HEK293 (cell line): ENCODE measurements at regions not wholly inside any gene's neighbourhood (a gene's known extent, or its start where the extent isn't known, plus 50 kb on each side); places are given as distances from the start of the nearest gene placed in this dataset.

Experiments
- CTCF ChIA-PET: fragments of 350-600 bp; formaldehyde crosslinking; extraction: SDS; loops from one replicate; lab custom pipeline; 2021; ENCODE audit warnings: antibody characterized with exemption; lab: Yijun Ruan, JAX
- POLR2A ChIA-PET: fragments of 300-600 bp; formaldehyde crosslinking; extraction: SDS; loops from one replicate; lab custom pipeline; 2020; ENCODE audit warnings: antibody characterized with exemption, inconsistent platforms; lab: Yijun Ruan, JAX
- H3K27ac ChIP-seq: fragments of 200-500 bp; sonication (Bioruptor generic); 2 replicates; pipeline ENCODE4 v1.5.1; 2014; ENCODE audit warnings: low read depth, low read length, control low read depth, inconsistent platforms; ENCODE audit errors: extremely low read depth
- H3K36me3 ChIP-seq, 2 experiments: fragments of 200-500 bp in 1 of 2; sonication (Bioruptor generic) in 1 of 2; 1 replicate in 1 of 2; 2 replicates in 1 of 2; pipeline ENCODE4 v1.5.1; 2014 to 2017; ENCODE audit warnings: inconsistent platforms in 2 of 2, low read length in 2 of 2; ENCODE audit not compliant: control insufficient read depth in 2 of 2, insufficient read depth in 1 of 2
- H3K4me1 ChIP-seq: fragments of 200-500 bp; sonication (Bioruptor generic); 2 replicates; pipeline ENCODE4 v1.5.1; 2014; ENCODE audit warnings: mild to moderate bottlenecking, low read length, inconsistent platforms; ENCODE audit not compliant: control insufficient read depth, insufficient read depth
- H3K4me3 ChIP-seq: 2 replicates; pipeline ENCODE4 v1.5.1; 2011; ENCODE audit warnings: low read depth, mild to moderate bottlenecking, control low read depth, low read length, moderate library complexity
- H3K9me3 ChIP-seq: fragments of 200-500 bp; sonication (Bioruptor generic); 2 replicates; pipeline ENCODE4 v1.5.1; 2014; ENCODE audit warnings: low read depth, low read length, inconsistent platforms; ENCODE audit not compliant: control insufficient read depth, insufficient read depth
- KLF1 ChIP-seq: fragments of 450-650 bp; formaldehyde crosslinking; IDR thresholded peaks from 2 replicates; pipeline ENCODE4 v1.5.1; 2016; ENCODE audit warnings: missing biosample characterization, missing genetic modification characterization
- ZIC2 ChIP-seq: fragments of 450-650 bp; formaldehyde crosslinking; IDR thresholded peaks from 2 replicates; pipeline ENCODE4 v1.5.1; 2016; ENCODE audit warnings: missing biosample characterization, missing genetic modification characterization
- ZNF112 ChIP-seq: fragments of 450-650 bp; formaldehyde crosslinking; IDR thresholded peaks from 2 replicates; pipeline ENCODE4 v1.5.0; 2017; ENCODE audit warnings: missing biosample characterization, missing genetic modification characterization
- ZNF155 ChIP-seq: fragments of 450-650 bp; formaldehyde crosslinking; IDR thresholded peaks from 2 replicates; pipeline ENCODE4 v1.5.1; 2016; ENCODE audit warnings: missing biosample characterization, missing genetic modification characterization
- ZNF37A ChIP-seq: fragments of 450-650 bp; IDR thresholded peaks from 2 replicates; pipeline ENCODE4 v1.5.1; 2018; ENCODE audit warnings: missing biosample characterization, missing genetic modification characterization
- ZNF510 ChIP-seq: fragments of 450-650 bp; formaldehyde crosslinking; IDR thresholded peaks from 2 replicates; pipeline ENCODE4 v1.5.1; 2018; ENCODE audit warnings: mild to moderate bottlenecking, missing genetic modification characterization, missing biosample characterization; ENCODE audit not compliant: insufficient replicate concordance
- ZNF521 ChIP-seq: fragments of 450-650 bp; formaldehyde crosslinking; IDR thresholded peaks from 2 replicates; pipeline ENCODE4 v1.5.1; 2017; ENCODE audit warnings: missing biosample characterization, mild to moderate bottlenecking, missing genetic modification characterization
- ZNF544 ChIP-seq: fragments of 450-650 bp; formaldehyde crosslinking; IDR thresholded peaks from 2 replicates; pipeline ENCODE4 v1.5.0; 2017; ENCODE audit warnings: missing biosample characterization, missing genetic modification characterization
- ZNF626 ChIP-seq: fragments of 450-650 bp; sonication (Bioruptor Pico); formaldehyde crosslinking; IDR thresholded peaks from 2 replicates; pipeline ENCODE4 v1.5.1; 2018; ENCODE audit warnings: missing biosample characterization, missing genetic modification characterization, inconsistent platforms
- ZNF701 ChIP-seq: fragments of 450-650 bp; formaldehyde crosslinking; IDR thresholded peaks from 2 replicates; pipeline ENCODE4 v1.5.1; 2016; ENCODE audit warnings: missing biosample characterization, missing genetic modification characterization
- TF ChIP-seq, protein P1 (sequence below): fragments of 450-650 bp; formaldehyde crosslinking; IDR thresholded peaks from 2 replicates; pipeline ENCODE4 v1.5.1; 2017; ENCODE audit warnings: missing biosample characterization, mild to moderate bottlenecking, missing genetic modification characterization, moderate library complexity
- TF ChIP-seq, protein P2 (sequence below): fragments of 450-650 bp; formaldehyde crosslinking; IDR thresholded peaks from 2 replicates; pipeline ENCODE4 v1.5.1; 2016; ENCODE audit warnings: missing biosample characterization, missing genetic modification characterization
- TF ChIP-seq, protein P3 (sequence below): fragments of 450-650 bp; formaldehyde crosslinking; IDR thresholded peaks from 2 replicates; pipeline ENCODE4 v1.5.1; 2016; ENCODE audit warnings: missing biosample characterization, missing genetic modification characterization
- TF ChIP-seq, protein P4 (sequence below): fragments of 450-650 bp; formaldehyde crosslinking; IDR thresholded peaks from 2 replicates; pipeline ENCODE4 v1.5.1; 2017; ENCODE audit warnings: missing biosample characterization, missing genetic modification characterization
- TF ChIP-seq, protein P5 (sequence below): fragments of 450-650 bp; formaldehyde crosslinking; IDR thresholded peaks from 2 replicates; pipeline ENCODE4 v1.5.1; 2016; ENCODE audit warnings: missing biosample characterization, missing genetic modification characterization
- TF ChIP-seq, protein P6 (sequence below): fragments of 450-650 bp; formaldehyde crosslinking; IDR thresholded peaks from 2 replicates; pipeline ENCODE4 v1.5.1; 2016; ENCODE audit warnings: missing biosample characterization, missing genetic modification characterization

DNA sequence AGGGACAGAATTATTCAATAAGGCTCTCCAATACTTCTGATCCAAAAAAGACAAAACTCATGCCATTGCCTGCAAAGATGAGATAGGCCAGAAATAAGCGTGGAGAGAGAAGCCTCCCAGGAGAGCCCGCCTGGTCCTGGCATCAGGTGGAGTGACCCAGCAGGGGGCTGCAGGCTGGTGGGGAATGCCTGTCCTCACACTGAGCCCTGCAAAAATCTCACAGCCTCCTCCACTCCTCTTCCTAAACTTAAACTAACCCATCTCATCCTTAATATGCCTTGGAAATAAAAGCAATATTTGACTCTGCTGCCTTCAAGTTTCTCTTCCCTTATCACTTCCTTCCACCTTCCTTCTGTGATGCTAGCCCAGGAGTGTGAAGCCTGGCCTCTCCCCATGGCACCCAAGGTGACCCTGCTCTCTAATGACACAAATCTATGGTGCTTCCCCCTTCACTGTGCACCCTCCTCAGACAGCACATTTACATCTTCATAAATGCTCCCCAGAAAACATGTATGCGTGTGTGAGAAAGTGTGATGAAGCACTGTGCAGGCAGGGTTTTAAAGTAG lies 218.4 kb downstream of the ANAPC1 start:
- Histone ChIP-seq H3K9me3 (no peaks in the 10 kb centered on the region), H3K27ac (no peak overlapping the region), H3K4me3 (no peak overlapping the region), H3K36me3 (no peaks in the 10 kb centered on the region), H3K4me1 (no peaks in the 10 kb centered on the region)
- ChIA-PET CTCF (no interaction called here), POLR2A (no interaction called here)
- no peak for TF ChIP-seq ZNF544 (tag by site-specific recombination)
- TF ChIP-seq, protein P1, sequence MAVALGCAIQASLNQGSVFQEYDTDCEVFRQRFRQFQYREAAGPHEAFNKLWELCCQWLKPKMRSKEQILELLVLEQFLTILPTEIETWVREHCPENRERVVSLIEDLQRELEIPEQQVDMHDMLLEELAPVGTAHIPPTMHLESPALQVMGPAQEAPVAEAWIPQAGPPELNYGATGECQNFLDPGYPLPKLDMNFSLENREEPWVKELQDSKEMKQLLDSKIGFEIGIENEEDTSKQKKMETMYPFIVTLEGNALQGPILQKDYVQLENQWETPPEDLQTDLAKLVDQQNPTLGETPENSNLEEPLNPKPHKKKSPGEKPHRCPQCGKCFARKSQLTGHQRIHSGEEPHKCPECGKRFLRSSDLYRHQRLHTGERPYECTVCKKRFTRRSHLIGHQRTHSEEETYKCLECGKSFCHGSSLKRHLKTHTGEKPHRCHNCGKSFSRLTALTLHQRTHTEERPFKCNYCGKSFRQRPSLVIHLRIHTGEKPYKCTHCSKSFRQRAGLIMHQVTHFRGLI (tag by site-specific recombination), result no peak
- TF ChIP-seq ZNF626 (tag by site-specific recombination), result no peak

DNA sequence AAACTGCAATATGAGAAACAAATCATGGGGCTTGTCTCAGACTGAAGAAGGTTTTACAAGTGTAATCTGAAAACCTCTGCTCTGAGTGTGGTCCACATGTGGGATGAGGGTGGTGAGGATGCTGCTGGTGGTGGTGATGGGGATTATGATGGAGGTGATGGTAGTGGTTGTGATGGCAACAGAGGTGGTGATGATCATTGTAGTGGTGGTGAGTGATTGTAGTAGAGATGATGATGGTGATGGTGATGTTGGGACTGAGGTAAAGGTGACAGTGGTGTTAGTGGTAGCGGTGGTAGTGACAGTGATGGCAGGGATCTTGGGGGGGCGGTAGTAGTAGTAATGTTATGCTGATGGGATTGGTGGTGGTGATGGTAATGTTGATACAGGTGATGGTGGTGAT lies 217.8 kb downstream of the ANAPC1 start:
- H3K9me3 ChIP-seq, result no peaks in the 10 kb centered on the region
- H3K4me3 ChIP-seq, result no peak overlapping the region
- no peak overlapping the region for H3K27ac ChIP-seq
- no peaks in the 10 kb centered on the region for H3K4me1 ChIP-seq
- no peaks in the 10 kb centered on the region for H3K36me3 ChIP-seq
- TF ChIP-seq ZNF155 (tag by site-specific recombination), result no peak
- TF ChIP-seq ZNF521 (tag by site-specific recombination), result no peak
- TF ChIP-seq, protein P2, sequence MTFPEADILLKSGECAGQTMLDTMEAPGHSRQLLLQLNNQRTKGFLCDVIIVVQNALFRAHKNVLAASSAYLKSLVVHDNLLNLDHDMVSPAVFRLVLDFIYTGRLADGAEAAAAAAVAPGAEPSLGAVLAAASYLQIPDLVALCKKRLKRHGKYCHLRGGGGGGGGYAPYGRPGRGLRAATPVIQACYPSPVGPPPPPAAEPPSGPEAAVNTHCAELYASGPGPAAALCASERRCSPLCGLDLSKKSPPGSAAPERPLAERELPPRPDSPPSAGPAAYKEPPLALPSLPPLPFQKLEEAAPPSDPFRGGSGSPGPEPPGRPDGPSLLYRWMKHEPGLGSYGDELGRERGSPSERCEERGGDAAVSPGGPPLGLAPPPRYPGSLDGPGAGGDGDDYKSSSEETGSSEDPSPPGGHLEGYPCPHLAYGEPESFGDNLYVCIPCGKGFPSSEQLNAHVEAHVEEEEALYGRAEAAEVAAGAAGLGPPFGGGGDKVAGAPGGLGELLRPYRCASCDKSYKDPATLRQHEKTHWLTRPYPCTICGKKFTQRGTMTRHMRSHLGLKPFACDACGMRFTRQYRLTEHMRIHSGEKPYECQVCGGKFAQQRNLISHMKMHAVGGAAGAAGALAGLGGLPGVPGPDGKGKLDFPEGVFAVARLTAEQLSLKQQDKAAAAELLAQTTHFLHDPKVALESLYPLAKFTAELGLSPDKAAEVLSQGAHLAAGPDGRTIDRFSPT (tag by site-specific recombination), result no peak
- no peak for TF ChIP-seq ZNF510 (tag by site-specific recombination)
- TF ChIP-seq, protein P3, sequence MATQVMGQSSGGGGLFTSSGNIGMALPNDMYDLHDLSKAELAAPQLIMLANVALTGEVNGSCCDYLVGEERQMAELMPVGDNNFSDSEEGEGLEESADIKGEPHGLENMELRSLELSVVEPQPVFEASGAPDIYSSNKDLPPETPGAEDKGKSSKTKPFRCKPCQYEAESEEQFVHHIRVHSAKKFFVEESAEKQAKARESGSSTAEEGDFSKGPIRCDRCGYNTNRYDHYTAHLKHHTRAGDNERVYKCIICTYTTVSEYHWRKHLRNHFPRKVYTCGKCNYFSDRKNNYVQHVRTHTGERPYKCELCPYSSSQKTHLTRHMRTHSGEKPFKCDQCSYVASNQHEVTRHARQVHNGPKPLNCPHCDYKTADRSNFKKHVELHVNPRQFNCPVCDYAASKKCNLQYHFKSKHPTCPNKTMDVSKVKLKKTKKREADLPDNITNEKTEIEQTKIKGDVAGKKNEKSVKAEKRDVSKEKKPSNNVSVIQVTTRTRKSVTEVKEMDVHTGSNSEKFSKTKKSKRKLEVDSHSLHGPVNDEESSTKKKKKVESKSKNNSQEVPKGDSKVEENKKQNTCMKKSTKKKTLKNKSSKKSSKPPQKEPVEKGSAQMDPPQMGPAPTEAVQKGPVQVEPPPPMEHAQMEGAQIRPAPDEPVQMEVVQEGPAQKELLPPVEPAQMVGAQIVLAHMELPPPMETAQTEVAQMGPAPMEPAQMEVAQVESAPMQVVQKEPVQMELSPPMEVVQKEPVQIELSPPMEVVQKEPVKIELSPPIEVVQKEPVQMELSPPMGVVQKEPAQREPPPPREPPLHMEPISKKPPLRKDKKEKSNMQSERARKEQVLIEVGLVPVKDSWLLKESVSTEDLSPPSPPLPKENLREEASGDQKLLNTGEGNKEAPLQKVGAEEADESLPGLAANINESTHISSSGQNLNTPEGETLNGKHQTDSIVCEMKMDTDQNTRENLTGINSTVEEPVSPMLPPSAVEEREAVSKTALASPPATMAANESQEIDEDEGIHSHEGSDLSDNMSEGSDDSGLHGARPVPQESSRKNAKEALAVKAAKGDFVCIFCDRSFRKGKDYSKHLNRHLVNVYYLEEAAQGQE, result no peak
- TF ChIP-seq, protein P4, sequence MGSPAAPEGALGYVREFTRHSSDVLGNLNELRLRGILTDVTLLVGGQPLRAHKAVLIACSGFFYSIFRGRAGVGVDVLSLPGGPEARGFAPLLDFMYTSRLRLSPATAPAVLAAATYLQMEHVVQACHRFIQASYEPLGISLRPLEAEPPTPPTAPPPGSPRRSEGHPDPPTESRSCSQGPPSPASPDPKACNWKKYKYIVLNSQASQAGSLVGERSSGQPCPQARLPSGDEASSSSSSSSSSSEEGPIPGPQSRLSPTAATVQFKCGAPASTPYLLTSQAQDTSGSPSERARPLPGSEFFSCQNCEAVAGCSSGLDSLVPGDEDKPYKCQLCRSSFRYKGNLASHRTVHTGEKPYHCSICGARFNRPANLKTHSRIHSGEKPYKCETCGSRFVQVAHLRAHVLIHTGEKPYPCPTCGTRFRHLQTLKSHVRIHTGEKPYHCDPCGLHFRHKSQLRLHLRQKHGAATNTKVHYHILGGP (tag by site-specific recombination), result no peak
- TF ChIP-seq, protein P5, sequence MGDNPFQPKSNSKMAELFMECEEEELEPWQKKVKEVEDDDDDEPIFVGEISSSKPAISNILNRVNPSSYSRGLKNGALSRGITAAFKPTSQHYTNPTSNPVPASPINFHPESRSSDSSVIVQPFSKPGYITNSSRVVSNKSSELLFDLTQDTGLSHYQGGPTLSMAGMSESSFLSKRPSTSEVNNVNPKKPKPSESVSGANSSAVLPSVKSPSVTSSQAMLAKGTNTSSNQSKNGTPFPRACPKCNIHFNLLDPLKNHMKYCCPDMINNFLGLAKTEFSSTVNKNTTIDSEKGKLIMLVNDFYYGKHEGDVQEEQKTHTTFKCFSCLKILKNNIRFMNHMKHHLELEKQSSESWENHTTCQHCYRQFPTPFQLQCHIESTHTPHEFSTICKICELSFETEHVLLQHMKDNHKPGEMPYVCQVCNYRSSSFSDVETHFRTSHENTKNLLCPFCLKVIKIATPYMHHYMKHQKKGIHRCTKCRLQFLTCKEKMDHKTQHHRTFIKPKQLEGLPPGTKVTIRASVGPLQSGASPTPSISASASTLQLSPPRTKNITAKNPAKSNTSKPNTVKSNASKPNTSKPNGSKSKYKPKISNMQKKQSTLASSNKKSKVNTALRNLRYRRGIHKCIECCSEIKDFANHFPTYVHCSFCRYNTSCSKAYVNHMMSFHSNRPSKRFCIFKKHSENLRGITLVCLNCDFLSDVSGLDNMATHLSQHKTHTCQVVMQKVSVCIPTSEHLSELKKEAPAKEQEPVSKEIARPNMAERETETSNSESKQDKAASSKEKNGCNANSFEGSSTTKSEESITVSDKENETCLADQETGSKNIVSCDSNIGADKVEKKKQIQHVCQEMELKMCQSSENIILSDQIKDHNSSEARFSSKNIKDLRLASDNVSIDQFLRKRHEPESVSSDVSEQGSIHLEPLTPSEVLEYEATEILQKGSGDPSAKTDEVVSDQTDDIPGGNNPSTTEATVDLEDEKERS (tag by site-specific recombination), result no peak
- no peak for TF ChIP-seq ZNF701 (tag by site-specific recombination)
- no peak for TF ChIP-seq KLF1 (tag by site-specific recombination)
- no peak for TF ChIP-seq ZIC2
- no peak for TF ChIP-seq ZNF112 (tag by site-specific recombination)
- TF ChIP-seq, protein P6, sequence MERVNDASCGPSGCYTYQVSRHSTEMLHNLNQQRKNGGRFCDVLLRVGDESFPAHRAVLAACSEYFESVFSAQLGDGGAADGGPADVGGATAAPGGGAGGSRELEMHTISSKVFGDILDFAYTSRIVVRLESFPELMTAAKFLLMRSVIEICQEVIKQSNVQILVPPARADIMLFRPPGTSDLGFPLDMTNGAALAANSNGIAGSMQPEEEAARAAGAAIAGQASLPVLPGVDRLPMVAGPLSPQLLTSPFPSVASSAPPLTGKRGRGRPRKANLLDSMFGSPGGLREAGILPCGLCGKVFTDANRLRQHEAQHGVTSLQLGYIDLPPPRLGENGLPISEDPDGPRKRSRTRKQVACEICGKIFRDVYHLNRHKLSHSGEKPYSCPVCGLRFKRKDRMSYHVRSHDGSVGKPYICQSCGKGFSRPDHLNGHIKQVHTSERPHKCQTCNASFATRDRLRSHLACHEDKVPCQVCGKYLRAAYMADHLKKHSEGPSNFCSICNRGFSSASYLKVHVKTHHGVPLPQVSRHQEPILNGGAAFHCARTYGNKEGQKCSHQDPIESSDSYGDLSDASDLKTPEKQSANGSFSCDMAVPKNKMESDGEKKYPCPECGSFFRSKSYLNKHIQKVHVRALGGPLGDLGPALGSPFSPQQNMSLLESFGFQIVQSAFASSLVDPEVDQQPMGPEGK (tag by site-specific recombination), result no peak
- TF ChIP-seq ZNF37A (tag by site-specific recombination), result no peak
- CTCF ChIA-PET, result no interaction called here
- POLR2A ChIA-PET, result no interaction called here
